GM12892 (cell line): ENCODE measurements at regions not wholly inside any gene's neighbourhood (a gene's known extent, or its start where the extent isn't known, plus 50 kb on each side); places are given as distances from the start of the nearest gene placed in this dataset.

ENCODE experiments used
- POLR2A ChIP-seq: IDR thresholded peaks from 2 replicates; pipeline ENCODE4 v1.6.1; 2011; ENCODE audit warnings: low read depth, low read length, control low read depth
- POLR2AphosphoS5 ChIP-seq: IDR thresholded peaks from 2 replicates; pipeline ENCODE4 v1.6.1; 2011; ENCODE audit warnings: low read depth, low read length, control low read depth
- TAF1 ChIP-seq: IDR thresholded peaks from 2 replicates; pipeline ENCODE4 v1.6.1; 2011; ENCODE audit warnings: low read depth, mild to moderate bottlenecking, control low read depth, low read length, borderline replicate concordance

DNA sequence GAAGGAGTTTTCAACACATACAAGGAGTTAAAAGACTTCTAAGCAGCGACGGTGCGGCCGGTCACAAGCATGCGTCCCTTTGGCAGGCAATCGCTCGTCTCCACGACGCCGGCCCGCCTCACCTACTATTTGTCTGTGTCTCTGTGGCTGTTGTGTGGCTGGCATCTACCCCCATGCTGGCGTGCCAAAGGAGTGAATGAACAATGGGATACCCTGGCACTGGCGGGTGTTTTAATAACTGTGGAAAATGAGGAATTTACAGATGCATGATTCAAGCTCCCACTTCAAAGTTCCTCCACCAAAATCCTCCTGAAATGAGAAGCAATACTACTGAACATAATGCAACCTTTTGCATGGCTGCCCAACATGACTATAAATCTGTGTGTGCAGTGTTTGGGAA, 176.6 kb downstream of the KLF5 start:
- TF ChIP-seq POLR2A, result no peak
- no peak for TF ChIP-seq TAF1
- no peak for TF ChIP-seq POLR2AphosphoS5
